OCI-LY7 (cell line): ENCODE measurements at regions not wholly inside any gene's neighbourhood (a gene's known extent, or its start where the extent isn't known, plus 50 kb on each side); places are given as distances from the start of the nearest gene placed in this dataset.

Experiments
- BruUV-seq: library from RNA; stranded (reverse); fragments of 400-500 nt; replicated peaks from 2 replicates; lab custom pipeline; 2021; lab: Mats Ljungman, UMichigan
- CTCF ChIA-PET: fragments of 300-600 bp; sonication (Branson Sonifier 250); formaldehyde crosslinking; loops from one replicate; lab custom pipeline; 2022; ENCODE audit warnings: antibody characterized with exemption; ENCODE audit not compliant: unreplicated experiment; lab: Charles Lee
- POLR2A ChIA-PET: fragments of 300-600 bp; sonication (Branson Sonifier 250); formaldehyde crosslinking; loops from one replicate; lab custom pipeline; 2022; ENCODE audit warnings: antibody characterized with exemption; lab: Charles Lee
- DNase-seq: peaks from one replicate; pipeline ENCODE4 v3.0.0-alpha.2; 2015; ENCODE audit warnings: low spot score
- H2AFZ ChIP-seq: fragments of 200-600 bp; sonication (generic), shearing (Covaris generic); 2 replicates; pipeline ENCODE4 v1.6.1; 2014; ENCODE audit warnings: mild to moderate bottlenecking, antibody characterized with exemption, low read length, moderate library complexity
- H3K27ac ChIP-seq: fragments of 200-600 bp; sonication (generic); 2 replicates; pipeline ENCODE4 v1.5.1; 2014; ENCODE audit warnings: mixed run types, low read depth, mild to moderate bottlenecking, moderate library complexity, low read length, inconsistent platforms; ENCODE audit not compliant: poor library complexity, severe bottlenecking
- H3K36me3 ChIP-seq: fragments of 200-600 bp; sonication (generic); 2 replicates; pipeline ENCODE4 v1.6.1; 2014; ENCODE audit warnings: mild to moderate bottlenecking, antibody characterized with exemption, low read length, moderate library complexity, mixed read lengths; ENCODE audit not compliant: insufficient read depth
- H3K4me1 ChIP-seq: fragments of 200-600 bp; sonication (generic); 2 replicates; pipeline ENCODE4 v1.5.1; 2014; ENCODE audit warnings: mild to moderate bottlenecking, low read length; ENCODE audit not compliant: insufficient read depth, poor library complexity, severe bottlenecking
- H3K4me2 ChIP-seq: fragments of 200-600 bp; sonication (generic); 2 replicates; pipeline ENCODE4 v1.6.1; 2014; ENCODE audit warnings: mild to moderate bottlenecking, low read length
- H3K4me3 ChIP-seq: fragments of 200-600 bp; sonication (generic); 2 replicates; pipeline ENCODE4 v1.5.1; 2014; ENCODE audit warnings: mild to moderate bottlenecking, low read depth, low read length; ENCODE audit not compliant: poor library complexity, severe bottlenecking
- H3K79me2 ChIP-seq: fragments of 200-600 bp; sonication (generic); 2 replicates; pipeline ENCODE4 v1.6.1; 2016; ENCODE audit warnings: low read depth, mild to moderate bottlenecking, low read length, moderate library complexity, mixed read lengths; ENCODE audit not compliant: insufficient read depth
- H3K9me2 ChIP-seq: fragments of 200-600 bp; sonication (generic); 2 replicates; pipeline ENCODE4 v1.6.1; 2016; ENCODE audit warnings: mild to moderate bottlenecking, low read length, mixed read lengths; ENCODE audit not compliant: insufficient read depth
- H3K9me3 ChIP-seq: fragments of 200-600 bp; sonication (generic); 2 replicates; pipeline ENCODE4 v1.6.1; 2014; ENCODE audit warnings: mild to moderate bottlenecking, mixed run types, low read length, mixed read lengths
- H4K20me1 ChIP-seq: fragments of 200-600 bp; sonication (generic); 2 replicates; pipeline ENCODE4 v1.6.1; 2014; ENCODE audit warnings: mild to moderate bottlenecking, antibody characterized with exemption, low read length, moderate library complexity, mixed read lengths; ENCODE audit not compliant: insufficient read depth
- CTCF ChIP-seq: fragments of 200-600 bp; sonication (generic); conservative IDR thresholded peaks from 2 replicates; pipeline ENCODE4 v1.5.1; 2014; ENCODE audit warnings: mild to moderate bottlenecking, antibody characterized with exemption, low read length, moderate library complexity, mixed read lengths
- EZH2phosphoT487 ChIP-seq: fragments of 200-600 bp; sonication (generic); IDR thresholded peaks from 2 replicates; pipeline ENCODE4 v1.6.1; 2018; ENCODE audit warnings: low read depth, borderline replicate concordance, mild to moderate bottlenecking, mixed run types, antibody characterized with exemption, low read length, moderate library complexity, mixed read lengths
- intact Hi-C: fragments of 100-400 bp; cut with micrococcal nuclease; formaldehyde crosslinking; loops from one replicate; pipeline ENCODE4 v1.10.0; 2022; ENCODE audit not compliant: unreplicated experiment

DNA sequence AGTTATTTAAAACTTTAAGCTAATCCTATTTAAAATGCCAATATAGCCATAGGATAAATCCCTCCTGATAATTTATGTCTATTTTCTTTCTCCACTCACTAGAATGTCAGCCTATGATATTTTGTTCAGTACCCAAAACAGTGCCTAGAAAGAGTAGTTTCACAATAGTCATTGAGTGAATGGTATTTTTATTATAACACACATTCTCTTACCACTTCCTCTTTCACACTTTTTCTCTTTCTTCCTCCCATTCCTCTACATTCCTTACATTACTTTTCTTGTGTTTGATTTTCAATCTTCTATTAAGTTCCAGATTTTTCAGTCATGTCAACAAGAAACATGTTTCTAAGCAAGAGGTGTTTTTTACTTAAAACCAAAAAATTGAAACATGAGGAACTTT is 327.6 kb upstream of the UBE2E3 start:
- no peaks in the 10 kb centered on the region for H3K9me3 ChIP-seq
- no peaks in the 10 kb centered on the region for H3K79me2 ChIP-seq
- ChIA-PET CTCF (no interaction called here), POLR2A (interaction anchor here (0.6 kb wide), 2 partner anchors 90 to 526 kb away, joined by 3 to 4 read pairs; no protein-coding TSS in a partner anchor)
- no peak overlapping the region for H3K27ac ChIP-seq
- no peak for TF ChIP-seq CTCF
- no peak for TF ChIP-seq EZH2phosphoT487
- H3K4me2 ChIP-seq, result no peak overlapping the region
- no peaks in the 10 kb centered on the region for H4K20me1 ChIP-seq
- no peak for DNase-seq
- BruUV-seq, result no TSS peak
- no peaks in the 10 kb centered on the region for H3K4me1 ChIP-seq
- no peaks in the 10 kb centered on the region for H3K9me2 ChIP-seq
- no peak overlapping the region for H3K4me3 ChIP-seq
- no peaks in the 10 kb centered on the region for H3K36me3 ChIP-seq
- intact Hi-C loops, result no loop called here
- H2AFZ ChIP-seq, result no peak overlapping the region

DNA sequence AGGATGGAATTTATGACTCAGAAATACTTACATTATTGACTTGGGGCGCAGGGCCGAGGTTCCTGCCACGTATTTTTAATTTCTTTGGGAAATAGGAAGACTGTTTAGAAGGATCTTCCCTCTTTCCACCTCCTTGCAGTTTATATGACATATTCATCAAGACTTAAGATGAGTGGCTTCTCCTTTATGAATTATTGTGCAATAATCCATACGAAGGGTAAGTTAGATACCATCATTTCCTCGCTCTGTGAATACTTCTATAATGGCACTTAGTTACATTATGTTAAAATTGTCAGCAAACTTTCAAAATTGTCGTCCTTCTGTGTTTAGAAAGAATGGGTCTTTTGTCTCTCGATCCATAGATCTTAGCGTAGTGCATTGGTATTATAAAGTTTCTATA is 328.8 kb upstream of the UBE2E3 start:
- Histone ChIP-seq H3K4me2 (no peak overlapping the region), H3K4me1 (no peaks in the 10 kb centered on the region), H3K27ac (no peak overlapping the region), H3K9me3 (no peaks in the 10 kb centered on the region), H2AFZ (no peak overlapping the region), H3K9me2 (no peaks in the 10 kb centered on the region), H4K20me1 (no peaks in the 10 kb centered on the region), H3K4me3 (no peak overlapping the region), H3K79me2 (no peaks in the 10 kb centered on the region), H3K36me3 (no peaks in the 10 kb centered on the region)
- ChIA-PET POLR2A (no interaction called here), CTCF (no interaction called here)
- intact Hi-C loops, result no loop called here
- no TSS peak for BruUV-seq
- no peak for DNase-seq
- TF ChIP-seq CTCF, result no peak
- TF ChIP-seq EZH2phosphoT487, result no peak

- Histone ChIP-seq H3K79me2 (no peaks in the 10 kb centered on the region), H3K9me3 (no peaks in the 10 kb centered on the region), H3K27ac (no peak overlapping the region), H4K20me1 (no peaks in the 10 kb centered on the region), H3K4me1 (no peaks in the 10 kb centered on the region), H2AFZ (no peak overlapping the region), H3K9me2 (no peaks in the 10 kb centered on the region), H3K4me3 (no peak overlapping the region), H3K4me2 (no peak overlapping the region), H3K36me3 (no peaks in the 10 kb centered on the region)
- ChIA-PET POLR2A (interaction anchor here (0.6 kb wide), 1 partner anchor 154 kb away, joined by 3 read pairs; no protein-coding TSS in a partner anchor), CTCF (no interaction called here)
- DNase-seq, result no peak
- BruUV-seq, result no TSS peak
- TF ChIP-seq EZH2phosphoT487 (no peak), CTCF (no peak)
- intact Hi-C loops, result no loop called here
Measured at GRCh38 chr2:180647621-180648020, 332.8 kb upstream of the UBE2E3 start.
